T-helper 1 cell treated with Interleukin-12 subunit alpha and Interleukin-12 subunit beta and Interleukin-4 antibody, amounts not matched to agents 30 μg/mL and 1 μg/mL, for 36 hours (primary cell): ENCODE measurements at regions not wholly inside any gene's neighbourhood (a gene's known extent, or its start where the extent isn't known, plus 50 kb on each side); places are given as distances from the start of the nearest gene placed in this dataset.

Experiments used
- H3K27ac Mint-ChIP-seq: one replicate; pipeline ENCODE4 v1.8.0; 2021; ENCODE audit warnings: mild to moderate bottlenecking, mixed read lengths
- H3K27me3 Mint-ChIP-seq: one replicate; pipeline ENCODE4 v1.8.0; 2021; ENCODE audit warnings: low read depth, mixed read lengths
- H3K36me3 Mint-ChIP-seq: one replicate; pipeline ENCODE4 v1.8.0; 2021; ENCODE audit warnings: low read depth, mixed read lengths
- H3K4me1 Mint-ChIP-seq: one replicate; pipeline ENCODE4 v1.8.0; 2021; ENCODE audit warnings: low read depth, mixed read lengths
- H3K4me3 Mint-ChIP-seq: one replicate; pipeline ENCODE4 v1.8.0; 2021; ENCODE audit warnings: mild to moderate bottlenecking, moderate library complexity, mixed read lengths
- H3K9me3 Mint-ChIP-seq: one replicate; pipeline ENCODE4 v1.8.0; 2021; ENCODE audit warnings: mixed read lengths

GRCh38 chr16:66001432-66001831, 365.1 kb upstream of the CDH5 start:
- H3K27me3 Mint-ChIP-seq: no peaks in the 10 kb centered on the region
- H3K4me3 Mint-ChIP-seq: no peak overlapping the region
- H3K27ac Mint-ChIP-seq: no peak overlapping the region
- H3K36me3 Mint-ChIP-seq: no peaks in the 10 kb centered on the region
- no peaks in the 10 kb centered on the region for H3K9me3 Mint-ChIP-seq
- H3K4me1 Mint-ChIP-seq: no peaks in the 10 kb centered on the region

GRCh38 chr16:65998443-65998842, 368.0 kb upstream of the CDH5 start:
- H3K4me1 Mint-ChIP-seq: no peaks in the 10 kb centered on the region
- no peaks in the 10 kb centered on the region for H3K9me3 Mint-ChIP-seq
- no peaks in the 10 kb centered on the region for H3K36me3 Mint-ChIP-seq
- no peaks in the 10 kb centered on the region for H3K27me3 Mint-ChIP-seq
- no peak overlapping the region for H3K27ac Mint-ChIP-seq
- no peak overlapping the region for H3K4me3 Mint-ChIP-seq

GRCh38 chr16:65994291-65994690, 372.2 kb upstream of the CDH5 start:
- no peaks in the 10 kb centered on the region for H3K27me3 Mint-ChIP-seq
- H3K4me3 Mint-ChIP-seq: no peak overlapping the region
- no peaks in the 10 kb centered on the region for H3K9me3 Mint-ChIP-seq
- H3K4me1 Mint-ChIP-seq: no peaks in the 10 kb centered on the region
- no peak overlapping the region for H3K27ac Mint-ChIP-seq
- H3K36me3 Mint-ChIP-seq: no peaks in the 10 kb centered on the region

- Mint-ChIP-seq H3K36me3 (no peaks in the 10 kb centered on the region), H3K9me3 (no peaks in the 10 kb centered on the region), H3K27me3 (no peaks in the 10 kb centered on the region), H3K27ac (no peak overlapping the region), H3K4me3 (no peak overlapping the region), H3K4me1 (no peaks in the 10 kb centered on the region)
Observed at GRCh38 chr16:65991149-65991701, 375.3 kb upstream of the CDH5 start.

GRCh38 chr16:65989861-65990604, 376.5 kb upstream of the CDH5 start:
- no peak overlapping the region for H3K27ac Mint-ChIP-seq
- no peaks in the 10 kb centered on the region for H3K36me3 Mint-ChIP-seq

GRCh38 chr16:65988024-65988595, 378.4 kb upstream of the CDH5 start:
- H3K27ac Mint-ChIP-seq: no peak overlapping the region
- no peaks in the 10 kb centered on the region for H3K9me3 Mint-ChIP-seq
- no peaks in the 10 kb centered on the region for H3K27me3 Mint-ChIP-seq
- no peaks in the 10 kb centered on the region for H3K36me3 Mint-ChIP-seq
- H3K4me1 Mint-ChIP-seq: no peaks in the 10 kb centered on the region
- no peak overlapping the region for H3K4me3 Mint-ChIP-seq

More at GRCh38 chr16:65989861-65990604, 376.5 kb upstream of the CDH5 start:
- no peak overlapping the region for H3K4me3 Mint-ChIP-seq
- H3K9me3 Mint-ChIP-seq: no peaks in the 10 kb centered on the region
- H3K27me3 Mint-ChIP-seq: no peaks in the 10 kb centered on the region
- no peaks in the 10 kb centered on the region for H3K4me1 Mint-ChIP-seq

GRCh38 chr16:65984296-65984695, 382.2 kb upstream of the CDH5 start:
- Mint-ChIP-seq H3K4me3 (no peak overlapping the region), H3K27ac (no peak overlapping the region), H3K36me3 (no peaks in the 10 kb centered on the region), H3K27me3 (no peaks in the 10 kb centered on the region), H3K4me1 (no peaks in the 10 kb centered on the region), H3K9me3 (no peaks in the 10 kb centered on the region)

- Mint-ChIP-seq H3K27me3 (no peaks in the 10 kb centered on the region), H3K4me1 (no peaks in the 10 kb centered on the region), H3K9me3 (peaks cover 2% of the 10 kb centered on the region), H3K36me3 (no peaks in the 10 kb centered on the region), H3K27ac (no peak overlapping the region), H3K4me3 (no peak overlapping the region)
Observed at GRCh38 chr16:65981057-65981456, 385.4 kb upstream of the CDH5 start.

GRCh38 chr16:65975049-65975708, 391.3 kb upstream of the CDH5 start:
- H3K27me3 Mint-ChIP-seq: no peaks in the 10 kb centered on the region
- H3K27ac Mint-ChIP-seq: no peak overlapping the region
- no peaks in the 10 kb centered on the region for H3K36me3 Mint-ChIP-seq
- H3K4me1 Mint-ChIP-seq: no peaks in the 10 kb centered on the region
- peaks cover 3% of the 10 kb centered on the region for H3K9me3 Mint-ChIP-seq
- H3K4me3 Mint-ChIP-seq: no peak overlapping the region

- Mint-ChIP-seq H3K27ac (no peak overlapping the region), H3K4me3 (no peak overlapping the region), H3K9me3 (no peaks in the 10 kb centered on the region), H3K4me1 (no peaks in the 10 kb centered on the region), H3K36me3 (no peaks in the 10 kb centered on the region), H3K27me3 (no peaks in the 10 kb centered on the region)
Observed at GRCh38 chr16:65967376-65967775, 399.1 kb upstream of the CDH5 start.

GRCh38 chr16:65965628-65966027, 400.9 kb upstream of the CDH5 start:
- H3K36me3 Mint-ChIP-seq: no peaks in the 10 kb centered on the region
- no peaks in the 10 kb centered on the region for H3K27me3 Mint-ChIP-seq
- no peaks in the 10 kb centered on the region for H3K9me3 Mint-ChIP-seq
- H3K27ac Mint-ChIP-seq: no peak overlapping the region
- no peak overlapping the region for H3K4me3 Mint-ChIP-seq
- H3K4me1 Mint-ChIP-seq: no peaks in the 10 kb centered on the region

- Mint-ChIP-seq H3K4me3 (no peak overlapping the region), H3K36me3 (no peaks in the 10 kb centered on the region), H3K4me1 (no peaks in the 10 kb centered on the region), H3K9me3 (no peaks in the 10 kb centered on the region), H3K27me3 (no peaks in the 10 kb centered on the region), H3K27ac (no peak overlapping the region)
Observed at GRCh38 chr16:65964752-65965151, 401.7 kb upstream of the CDH5 start.

- H3K4me1 Mint-ChIP-seq: no peaks in the 10 kb centered on the region
- H3K27ac Mint-ChIP-seq: no peak overlapping the region
- H3K36me3 Mint-ChIP-seq: no peaks in the 10 kb centered on the region
- H3K9me3 Mint-ChIP-seq: no peaks in the 10 kb centered on the region
- H3K27me3 Mint-ChIP-seq: no peaks in the 10 kb centered on the region
- no peak overlapping the region for H3K4me3 Mint-ChIP-seq
Observed at GRCh38 chr16:65961476-65962143, 404.9 kb upstream of the CDH5 start.

- H3K4me1 Mint-ChIP-seq: no peaks in the 10 kb centered on the region
- no peak overlapping the region for H3K4me3 Mint-ChIP-seq
- H3K27me3 Mint-ChIP-seq: no peaks in the 10 kb centered on the region
- no peaks in the 10 kb centered on the region for H3K36me3 Mint-ChIP-seq
- H3K9me3 Mint-ChIP-seq: no peaks in the 10 kb centered on the region
- no peak overlapping the region for H3K27ac Mint-ChIP-seq
Observed at GRCh38 chr16:65959983-65960382, 406.5 kb upstream of the CDH5 start.
